Natural killer cell treated with Interleukin-12 subunit alpha and Interleukin-12 subunit beta and Interleukin-15 and Interleukin-18, amount 100 ng/mL, for 72 hours (primary cell): ENCODE measurements at regions not wholly inside any gene's neighbourhood (a gene's known extent, or its start where the extent isn't known, plus 50 kb on each side); places are given as distances from the start of the nearest gene placed in this dataset.

Experiments
- ATAC-seq, 2 donors: fragments of 150-1000 bp; cut with Tn5 transposase in 1 of 2; sonication (Bioruptor Pico), chemical (Tn5 transposase) in 1 of 2; 2 replicates each; pipeline ENCODE4 v1.10.0; 2021
- DNase-seq: peaks from one replicate; pipeline ENCODE4 v3.0.0; 2022; ENCODE audit warnings: low spot score
- H3K27ac Mint-ChIP-seq, 2 donors: 1 replicate in 1 of 2; 2 replicates in 1 of 2; pipeline ENCODE4 v1.8.0; 2022; ENCODE audit warnings: mixed read lengths in 2 of 2, mild to moderate bottlenecking in 1 of 2, moderate library complexity in 1 of 2
- H3K27me3 Mint-ChIP-seq, 2 donors: 1 replicate in 1 of 2; 2 replicates in 1 of 2; pipeline ENCODE4 v1.8.0; 2022; ENCODE audit warnings: mixed read lengths in 2 of 2
- H3K36me3 Mint-ChIP-seq: one replicate; pipeline ENCODE4 v1.8.0; 2022; ENCODE audit warnings: mixed read lengths
- H3K4me1 Mint-ChIP-seq, 2 donors: 1 replicate in 1 of 2; 2 replicates in 1 of 2; pipeline ENCODE4 v1.8.0; 2022; ENCODE audit warnings: low read depth in 2 of 2, mixed read lengths in 2 of 2, mild to moderate bottlenecking in 1 of 2
- H3K4me3 Mint-ChIP-seq: one replicate; pipeline ENCODE4 v1.8.0; 2022; ENCODE audit warnings: mixed read lengths
- H3K9me3 Mint-ChIP-seq: 2 replicates; pipeline ENCODE4 v1.8.0; 2022; ENCODE audit warnings: mixed read lengths

DNA sequence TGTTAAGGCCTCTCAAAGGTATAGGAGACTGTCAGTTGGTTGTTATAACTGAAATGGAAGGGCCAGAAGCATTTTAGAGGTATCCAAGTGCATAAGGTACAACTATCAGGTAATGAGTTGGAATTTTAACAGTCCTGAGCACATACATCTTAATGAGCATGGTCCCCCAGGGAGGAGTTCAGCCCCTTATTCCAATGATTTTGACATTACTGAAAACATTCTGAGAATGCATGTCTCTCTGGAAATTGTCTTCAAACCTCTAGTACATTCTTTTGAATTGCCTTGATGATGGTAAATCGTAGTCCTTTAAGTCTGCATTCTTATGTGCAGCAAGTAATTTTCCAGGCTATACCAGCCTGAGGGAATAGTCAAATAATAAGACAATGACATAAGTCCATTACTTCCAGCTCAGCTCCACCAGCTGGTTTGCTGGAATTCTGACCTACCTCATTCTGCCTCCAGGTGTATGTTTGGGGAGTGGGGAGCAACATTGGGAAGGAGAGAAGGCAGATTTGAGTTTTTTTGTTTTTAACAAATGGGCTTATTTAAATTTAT lies 239.2 kb downstream of the MSRB3 start:
- no peak for ATAC-seq
- no peaks in the 10 kb centered on the region for H3K4me1 Mint-ChIP-seq

DNA sequence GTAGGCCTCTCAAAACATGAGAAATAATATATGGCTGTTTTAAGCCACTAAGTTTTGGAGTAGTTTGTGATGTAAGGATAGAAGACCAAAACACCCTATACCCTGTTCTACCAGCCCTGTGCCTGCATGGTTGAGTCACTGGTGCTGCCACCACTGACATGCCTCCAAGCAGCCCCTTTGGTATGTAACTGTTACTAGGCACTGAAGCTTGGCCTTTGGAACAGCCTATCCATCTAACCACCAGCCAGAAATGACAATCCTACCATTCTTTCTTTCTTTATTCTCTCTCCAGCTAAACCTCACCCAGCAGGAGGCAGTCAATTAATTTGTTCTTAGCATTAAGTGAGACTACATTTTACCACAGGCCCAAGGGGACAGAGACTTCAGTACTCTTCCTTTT lies 240.3 kb downstream of the MSRB3 start:
- no peak overlapping the region for H3K4me3 Mint-ChIP-seq
- no peaks in the 10 kb centered on the region for H3K4me1 Mint-ChIP-seq
- peaks cover 0 to 11% of the 10 kb centered on the region in 2 donors for H3K27me3 Mint-ChIP-seq
- H3K9me3 Mint-ChIP-seq, result no peaks in the 10 kb centered on the region
- DNase-seq (no peak), ATAC-seq (no peak)
- H3K27ac Mint-ChIP-seq, result no peak overlapping the region
- no peaks in the 10 kb centered on the region for H3K36me3 Mint-ChIP-seq

More for the DNA sequence above, 239.2 kb downstream of the MSRB3 start:
- Mint-ChIP-seq H3K4me3 (no peak overlapping the region), H3K27ac (no peak overlapping the region), H3K27me3 (peaks cover 0 to 11% of the 10 kb centered on the region in 2 donors), H3K9me3 (no peaks in the 10 kb centered on the region), H3K36me3 (no peaks in the 10 kb centered on the region)
- no peak for DNase-seq

DNA sequence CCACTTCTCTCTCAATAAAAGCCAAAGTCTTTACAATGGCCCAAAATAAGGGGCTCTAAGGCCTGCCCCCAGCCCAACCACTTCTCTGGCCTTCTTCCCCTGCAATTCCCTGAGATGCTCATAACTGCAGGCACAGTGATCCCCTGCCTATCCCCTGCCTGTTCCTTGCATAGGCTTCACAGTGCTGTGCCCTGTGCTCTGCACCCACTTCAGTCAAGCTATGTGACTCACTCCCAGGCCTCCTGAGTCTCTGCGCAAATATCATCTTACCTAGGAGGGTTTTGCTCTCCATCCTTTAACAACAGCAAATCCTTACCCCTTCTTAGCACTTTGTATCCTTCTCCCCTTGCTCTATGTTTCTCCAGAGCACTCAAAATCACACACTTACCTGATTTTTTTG lies 242.2 kb downstream of the MSRB3 start:
- no peaks in the 10 kb centered on the region for H3K9me3 Mint-ChIP-seq
- H3K36me3 Mint-ChIP-seq, result no peaks in the 10 kb centered on the region
- ATAC-seq (peak in 1 of 2 donors; percentile 32), DNase-seq (no peak)
- peaks cover 0 to 11% of the 10 kb centered on the region in 2 donors for H3K27me3 Mint-ChIP-seq
- H3K4me1 Mint-ChIP-seq, result no peaks in the 10 kb centered on the region
- no peak overlapping the region for H3K4me3 Mint-ChIP-seq
- H3K27ac Mint-ChIP-seq, result no peak overlapping the region

DNA sequence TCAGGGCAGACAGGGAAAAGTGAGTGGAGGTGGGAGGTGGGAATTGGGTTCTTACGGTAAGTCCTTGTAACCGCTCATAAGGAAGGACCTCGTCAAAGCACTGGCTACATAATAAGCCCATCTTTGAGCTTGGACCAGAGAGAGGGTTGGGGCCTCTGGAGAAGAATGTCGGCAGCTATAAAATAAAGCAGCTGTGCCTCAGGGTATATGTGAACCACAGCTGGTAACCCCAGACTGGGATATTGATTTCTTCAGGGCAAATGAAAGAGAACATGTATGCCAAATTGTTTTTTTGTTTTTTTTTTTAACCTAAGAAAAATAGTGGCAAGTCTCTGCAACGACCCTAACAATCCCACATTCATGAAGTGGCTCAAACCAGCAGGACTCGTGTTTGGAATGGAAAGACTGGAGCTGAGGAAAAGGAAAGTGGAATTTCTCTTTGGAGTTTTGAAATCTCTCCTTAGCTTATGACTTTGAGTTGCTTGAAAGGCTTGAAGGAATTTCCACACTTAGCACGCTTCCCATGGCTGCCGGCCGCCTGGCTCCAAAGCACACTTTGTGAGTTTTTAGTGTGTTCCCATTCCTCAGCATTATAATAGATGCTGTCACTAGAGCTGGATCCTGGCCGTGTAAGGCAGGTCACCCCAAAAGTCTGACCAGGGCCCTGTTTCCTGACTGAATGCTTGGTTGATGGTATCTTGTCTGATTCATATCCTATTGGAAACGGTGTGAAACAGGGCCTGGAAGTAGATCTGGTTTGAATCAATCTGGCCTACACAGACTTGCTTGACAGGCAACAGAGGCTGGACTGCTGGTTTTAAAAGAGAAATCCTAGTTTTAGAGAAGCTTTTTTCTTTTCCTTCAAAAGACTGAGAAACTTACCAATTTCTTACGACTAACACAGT lies 244.7 kb downstream of the MSRB3 start:
- Mint-ChIP-seq H3K27me3 (peaks cover 0 to 11% of the 10 kb centered on the region in 2 donors), H3K4me1 (no peaks in the 10 kb centered on the region), H3K9me3 (no peaks in the 10 kb centered on the region), H3K4me3 (no peak overlapping the region), H3K27ac (no peak overlapping the region), H3K36me3 (no peaks in the 10 kb centered on the region)
- ATAC-seq, result no peak
- no peak for DNase-seq

DNA sequence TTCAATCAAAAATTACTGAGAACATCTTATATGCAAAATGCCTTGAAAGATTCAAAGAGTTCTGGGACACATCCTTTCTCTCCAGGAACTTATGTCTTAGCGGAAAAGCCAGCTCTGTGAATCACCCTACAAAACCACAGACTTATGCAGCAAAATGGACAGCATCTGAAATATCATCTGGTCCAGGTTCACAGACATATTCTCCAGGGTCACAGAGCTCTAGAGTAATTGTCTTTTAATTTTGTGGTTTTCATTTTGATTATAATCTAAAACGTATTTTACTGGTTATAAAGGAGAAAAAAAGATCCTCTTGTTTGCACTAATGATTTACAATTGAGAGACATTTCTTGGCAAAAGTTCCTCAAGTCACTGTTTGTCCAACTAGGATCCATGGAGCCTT lies 246.2 kb downstream of the MSRB3 start:
- peaks cover under 1 to 11% of the 10 kb centered on the region in 2 donors for H3K27me3 Mint-ChIP-seq
- ATAC-seq (no peak), DNase-seq (no peak)
- no peak overlapping the region for H3K4me3 Mint-ChIP-seq
- H3K36me3 Mint-ChIP-seq, result no peaks in the 10 kb centered on the region
- H3K9me3 Mint-ChIP-seq, result no peaks in the 10 kb centered on the region
- no peaks in the 10 kb centered on the region for H3K4me1 Mint-ChIP-seq
- no peak overlapping the region for H3K27ac Mint-ChIP-seq

DNA sequence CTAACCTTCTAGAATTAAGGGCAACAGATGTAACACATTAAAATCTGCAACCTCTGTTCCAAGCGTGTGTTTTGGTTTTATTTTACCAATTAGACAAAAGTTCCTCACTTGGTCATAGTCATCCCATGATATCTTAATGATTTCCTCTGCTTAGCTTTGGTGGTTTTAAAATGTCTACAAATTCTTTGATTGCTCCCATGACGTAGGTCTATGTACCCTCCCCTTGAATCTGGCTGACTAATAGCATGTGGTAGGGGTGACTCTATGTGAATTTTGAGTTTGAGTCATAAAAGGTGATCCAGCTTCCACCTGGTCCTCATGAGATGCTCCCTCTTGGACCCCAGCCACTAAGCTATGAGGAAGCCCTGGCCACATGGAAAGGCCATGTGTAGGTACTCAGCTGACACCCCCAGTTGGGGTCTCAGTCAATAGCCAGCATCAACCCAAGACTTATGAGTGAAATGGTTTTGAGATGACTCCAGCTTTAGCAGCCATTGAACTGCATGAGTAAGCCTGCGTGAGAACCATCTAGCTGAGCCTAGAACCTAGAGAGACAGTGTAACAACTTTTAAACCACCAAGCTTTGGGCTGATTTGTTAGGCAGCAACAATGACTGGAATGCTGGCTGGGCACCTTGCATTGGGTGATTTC lies 247.1 kb downstream of the MSRB3 start:
- no peak overlapping the region for H3K4me3 Mint-ChIP-seq
- no peak for ATAC-seq
- H3K27me3 Mint-ChIP-seq, result peaks cover 7 to 11% of the 10 kb centered on the region in 2 donors
- H3K4me1 Mint-ChIP-seq, result no peaks in the 10 kb centered on the region
- no peak for DNase-seq
- H3K36me3 Mint-ChIP-seq, result no peaks in the 10 kb centered on the region
- no peaks in the 10 kb centered on the region for H3K9me3 Mint-ChIP-seq
- no peak overlapping the region for H3K27ac Mint-ChIP-seq

DNA sequence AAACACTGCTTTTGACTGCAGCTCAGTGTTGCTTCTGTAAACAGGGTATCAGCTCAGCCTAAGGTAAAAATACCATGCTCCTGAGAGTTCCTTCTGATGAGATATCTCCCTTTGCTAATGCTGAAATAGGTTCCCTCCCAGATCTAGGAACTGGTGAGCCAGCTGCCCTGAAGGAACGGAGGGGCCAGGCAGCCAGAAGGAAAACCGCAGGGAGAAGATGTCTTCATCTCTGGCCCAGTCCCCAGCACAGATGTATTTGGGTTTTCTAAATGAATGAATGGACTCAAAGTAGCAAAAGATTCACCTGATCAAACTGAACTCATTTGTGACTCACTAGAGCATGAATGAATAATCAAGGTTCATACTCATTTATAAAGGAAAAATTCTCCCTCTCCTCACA lies 247.8 kb downstream of the MSRB3 start:
- no peaks in the 10 kb centered on the region for H3K9me3 Mint-ChIP-seq
- no peak for ATAC-seq
- no peak for DNase-seq
- no peaks in the 10 kb centered on the region for H3K36me3 Mint-ChIP-seq
- H3K4me1 Mint-ChIP-seq, result no peaks in the 10 kb centered on the region
- H3K27ac Mint-ChIP-seq, result no peak overlapping the region
- H3K4me3 Mint-ChIP-seq, result no peak overlapping the region
- H3K27me3 Mint-ChIP-seq, result peaks cover 7% of the 10 kb centered on the region in 2 donors

DNA sequence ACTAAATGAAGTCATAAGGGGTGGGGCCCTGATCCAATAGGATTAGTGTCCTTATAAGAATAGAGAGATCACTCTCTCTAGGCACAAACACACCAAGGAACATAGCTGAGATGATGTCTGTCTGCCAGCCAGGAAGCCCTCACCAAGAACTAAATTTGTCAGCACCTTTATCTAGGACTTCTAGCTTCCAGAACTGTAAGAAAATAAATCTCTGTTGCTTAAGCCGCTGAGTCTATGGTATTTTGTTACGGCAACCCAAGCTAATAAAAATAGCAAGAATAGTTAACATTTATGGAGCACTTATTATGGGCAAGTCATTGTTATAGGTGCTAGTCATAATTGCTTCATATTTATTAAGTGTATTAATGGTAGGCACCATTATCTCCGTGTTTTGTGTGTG lies 249.6 kb downstream of the MSRB3 start:
- ATAC-seq (no peak), DNase-seq (no peak)
- H3K27me3 Mint-ChIP-seq, result peaks cover 5 to 9% of the 10 kb centered on the region in 2 donors
- no peaks in the 10 kb centered on the region for H3K4me1 Mint-ChIP-seq
- H3K27ac Mint-ChIP-seq, result no peak overlapping the region
- H3K9me3 Mint-ChIP-seq, result no peaks in the 10 kb centered on the region
- no peaks in the 10 kb centered on the region for H3K36me3 Mint-ChIP-seq
- H3K4me3 Mint-ChIP-seq, result no peak overlapping the region

DNA sequence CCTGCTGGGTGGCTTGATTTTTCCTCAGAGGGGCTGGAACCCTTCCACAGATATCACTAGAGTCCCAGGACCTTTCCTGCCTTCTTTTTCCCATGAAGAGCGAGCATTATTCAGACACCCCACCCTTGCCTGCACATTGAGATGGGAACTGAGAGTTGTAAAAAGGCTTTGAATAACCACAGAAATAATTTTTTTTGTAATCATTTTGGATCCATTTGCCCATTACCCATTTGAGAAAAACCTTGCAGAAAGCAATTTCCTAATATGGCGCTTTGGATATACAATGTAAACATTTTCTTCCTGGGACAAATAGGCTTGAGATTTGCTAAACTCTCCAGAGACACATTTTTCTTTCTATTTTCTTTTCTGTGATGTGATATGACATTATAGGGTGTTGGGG lies 250.6 kb downstream of the MSRB3 start:
- H3K4me1 Mint-ChIP-seq, result peaks cover 0 to 2% of the 10 kb centered on the region in 2 donors
- no peaks in the 10 kb centered on the region for H3K36me3 Mint-ChIP-seq
- ATAC-seq (no peak), DNase-seq (no peak)
- peaks cover 7 to 13% of the 10 kb centered on the region in 2 donors for H3K27me3 Mint-ChIP-seq
- H3K4me3 Mint-ChIP-seq, result no peak overlapping the region
- no peak overlapping the region for H3K27ac Mint-ChIP-seq
- H3K9me3 Mint-ChIP-seq, result no peaks in the 10 kb centered on the region

DNA sequence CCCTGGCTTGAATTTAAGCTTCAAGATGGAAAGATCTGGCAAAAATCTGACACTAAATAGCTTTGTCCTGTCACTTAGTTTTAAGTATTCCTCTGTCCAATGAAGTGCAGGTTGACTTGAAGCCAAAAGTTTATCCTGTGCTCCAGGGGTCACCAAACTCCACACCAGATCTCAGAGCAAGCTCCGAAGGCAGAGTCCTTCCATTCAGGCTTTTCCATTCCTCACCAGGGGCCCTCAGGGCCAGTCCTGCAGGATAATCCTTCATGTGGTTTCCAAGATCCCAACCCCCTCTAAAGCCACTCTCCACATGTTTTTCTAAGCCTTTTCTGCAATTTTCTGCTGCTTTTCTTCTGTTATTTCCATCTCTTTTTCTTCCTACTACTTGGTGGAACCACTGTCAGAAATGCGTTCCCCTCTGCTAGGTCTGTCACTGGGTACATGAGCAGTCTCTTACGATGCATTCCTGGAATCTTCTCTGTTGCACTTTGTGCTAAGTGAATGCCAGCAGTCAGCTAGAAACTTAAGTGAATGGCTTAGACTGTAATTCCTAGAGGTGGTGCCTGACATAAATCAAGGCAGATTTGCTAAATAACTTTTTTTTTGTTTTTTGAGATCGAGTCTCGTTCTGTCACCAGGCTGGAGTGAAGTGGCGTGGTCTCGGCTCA lies 251.4 kb downstream of the MSRB3 start:
- Mint-ChIP-seq H3K36me3 (no peaks in the 10 kb centered on the region), H3K9me3 (no peaks in the 10 kb centered on the region), H3K4me1 (peaks cover 0 to 2% of the 10 kb centered on the region in 2 donors), H3K27ac (no peak overlapping the region), H3K27me3 (peaks cover 7 to 13% of the 10 kb centered on the region in 2 donors), H3K4me3 (no peak overlapping the region)
- ATAC-seq (no peak), DNase-seq (no peak)

DNA sequence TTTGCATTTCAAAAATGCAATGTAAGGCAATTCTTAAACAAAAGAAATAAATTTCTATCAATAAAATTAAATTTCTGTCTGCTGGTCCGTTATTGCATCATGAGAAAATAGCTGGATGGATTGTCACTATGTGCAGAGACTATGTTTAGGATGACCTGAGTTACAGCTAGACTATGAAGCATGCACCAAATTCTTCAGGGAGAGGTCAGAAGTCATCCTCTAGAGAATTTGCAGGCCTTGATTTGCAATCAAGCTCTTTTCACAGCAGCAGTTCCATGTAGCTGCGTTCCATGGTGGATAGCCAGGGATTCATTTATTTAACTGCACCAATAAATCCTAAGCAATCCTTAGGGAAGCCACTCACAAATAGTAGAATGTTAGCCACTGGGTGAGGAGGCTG lies 253.7 kb downstream of the MSRB3 start:
- no peak for ATAC-seq
- no peak overlapping the region for H3K4me3 Mint-ChIP-seq
- H3K4me1 Mint-ChIP-seq, result peaks cover 0 to 2% of the 10 kb centered on the region in 2 donors
- no peak overlapping the region for H3K27ac Mint-ChIP-seq
- DNase-seq, result no peak
- H3K9me3 Mint-ChIP-seq, result no peaks in the 10 kb centered on the region
- no peaks in the 10 kb centered on the region for H3K36me3 Mint-ChIP-seq
- H3K27me3 Mint-ChIP-seq, result peaks cover 7 to 13% of the 10 kb centered on the region in 2 donors

DNA sequence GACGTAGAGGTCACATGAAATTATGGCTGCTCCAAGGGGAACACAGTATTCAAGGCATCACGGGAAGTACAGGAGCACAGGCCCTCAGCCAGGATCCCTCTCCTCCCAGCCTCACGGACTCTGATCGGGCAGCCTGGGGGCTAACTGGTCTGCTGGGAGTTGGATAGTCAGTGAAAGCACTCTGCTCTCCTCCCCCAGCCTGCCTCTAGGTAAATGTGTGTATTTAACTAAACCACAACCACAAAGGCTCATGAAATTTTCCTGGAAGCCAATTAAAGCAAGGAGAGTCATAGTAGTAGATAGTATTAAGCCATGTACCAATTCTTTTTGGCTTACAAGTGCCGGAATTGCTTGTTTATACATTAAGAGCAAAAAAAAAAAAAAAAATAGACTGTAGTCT lies 254.3 kb downstream of the MSRB3 start:
- H3K27ac Mint-ChIP-seq, result no peak overlapping the region
- H3K27me3 Mint-ChIP-seq, result peaks cover 7 to 13% of the 10 kb centered on the region in 2 donors
- no peaks in the 10 kb centered on the region for H3K9me3 Mint-ChIP-seq
- no peaks in the 10 kb centered on the region for H3K36me3 Mint-ChIP-seq
- peaks cover 0 to 2% of the 10 kb centered on the region in 2 donors for H3K4me1 Mint-ChIP-seq
- DNase-seq (no peak), ATAC-seq (no peak)
- H3K4me3 Mint-ChIP-seq, result no peak overlapping the region

DNA sequence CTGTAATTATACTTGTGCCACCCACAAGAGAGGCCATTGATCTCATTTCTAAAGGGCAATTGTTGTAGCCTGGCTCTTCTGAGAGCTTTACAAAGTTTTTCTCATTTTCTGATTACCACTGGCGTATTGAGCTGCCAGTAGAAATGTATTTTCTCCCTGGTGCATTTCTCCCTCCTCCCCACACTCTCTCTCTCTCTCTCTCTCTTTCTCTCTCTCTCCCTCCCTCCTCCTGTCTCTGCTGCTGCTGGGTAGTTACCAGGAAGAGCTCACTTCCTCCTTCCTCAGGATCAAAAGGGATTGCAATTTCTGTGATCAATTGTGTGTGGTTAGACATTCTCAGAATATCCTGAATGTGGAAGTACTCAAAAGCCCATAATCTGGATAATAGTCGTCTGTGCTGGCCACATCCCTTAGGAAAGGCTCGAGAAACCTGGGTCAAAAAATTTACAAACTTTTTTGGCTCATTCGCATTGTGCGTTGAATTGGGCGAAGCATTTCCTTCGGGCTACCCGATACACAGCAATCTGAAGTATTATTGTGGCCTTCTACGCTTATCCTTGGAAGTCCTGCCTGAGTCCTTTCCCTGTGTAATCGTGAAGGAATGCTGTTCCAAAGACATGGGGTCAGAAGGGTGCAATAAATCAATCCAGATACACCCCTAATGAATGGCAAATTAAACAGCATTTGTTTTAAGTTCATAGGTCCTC lies 254.8 kb downstream of the MSRB3 start:
- DNase-seq (no peak), ATAC-seq (no peak)
- Mint-ChIP-seq H3K4me3 (no peak overlapping the region), H3K36me3 (no peaks in the 10 kb centered on the region), H3K27ac (no peak overlapping the region), H3K27me3 (peaks cover 7 to 13% of the 10 kb centered on the region in 2 donors), H3K9me3 (no peaks in the 10 kb centered on the region), H3K4me1 (peaks cover 0 to 2% of the 10 kb centered on the region in 2 donors)
